ENCODE measurements at regions not wholly inside any gene's neighbourhood (a gene's known extent, or its start where the extent isn't known, plus 50 kb on each side); places are given as distances from the start of the nearest gene placed in this dataset.

GRCh38 chr9:73738741-73739530 is 587.3 kb downstream of the ANXA1 start:
- H3K27ac Mint-ChIP-seq = no peak overlapping the region
- H3K27me3 Mint-ChIP-seq (ENCODE audit: low read depth, poor library complexity) = peaks cover 4% of the 10 kb centered on the region
- H3K4me1 Mint-ChIP-seq = no peaks in the 10 kb centered on the region
- H3K36me3 Mint-ChIP-seq (ENCODE audit: low read depth) = no peaks in the 10 kb centered on the region
- no peak overlapping the region for H3K4me3 Mint-ChIP-seq
- no peak for DNase-seq
- no peak for TF ChIP-seq CTCF (IDR thresholded peaks at IDR 0.05)
- H3K9me3 Mint-ChIP-seq = no peaks in the 10 kb centered on the region

GRCh38 chr9:73741316-73741715 is 589.7 kb downstream of the ANXA1 start:
- Mint-ChIP-seq H3K27ac (no peak overlapping the region), H3K9me3 (peaks cover 2% of the 10 kb centered on the region), H3K36me3 (ENCODE audit: low read depth) (no peaks in the 10 kb centered on the region), H3K27me3 (ENCODE audit: low read depth, poor library complexity) (peaks cover 4% of the 10 kb centered on the region), H3K4me3 (no peak overlapping the region), H3K4me1 (no peaks in the 10 kb centered on the region)
- no peak for DNase-seq
- no peak for TF ChIP-seq CTCF (IDR thresholded peaks at IDR 0.05)

GRCh38 chr9:73742412-73742811 is 590.7 kb downstream of the ANXA1 start:
- no peak overlapping the region for H3K27ac Mint-ChIP-seq
- no peak for TF ChIP-seq CTCF (IDR thresholded peaks at IDR 0.05)
- no peak overlapping the region for H3K4me3 Mint-ChIP-seq
- H3K36me3 Mint-ChIP-seq (ENCODE audit: low read depth) = no peaks in the 10 kb centered on the region
- DNase-seq = no peak
- peaks cover 5% of the 10 kb centered on the region for H3K9me3 Mint-ChIP-seq
- H3K27me3 Mint-ChIP-seq (ENCODE audit: low read depth, poor library complexity) = peaks cover 5% of the 10 kb centered on the region
- no peaks in the 10 kb centered on the region for H3K4me1 Mint-ChIP-seq

- no peak for TF ChIP-seq CTCF (IDR thresholded peaks at IDR 0.05)
- Mint-ChIP-seq H3K4me3 (no peak overlapping the region), H3K36me3 (ENCODE audit: low read depth) (no peaks in the 10 kb centered on the region), H3K9me3 (peaks cover 5% of the 10 kb centered on the region), H3K4me1 (no peaks in the 10 kb centered on the region), H3K27me3 (ENCODE audit: low read depth, poor library complexity) (peaks cover 4% of the 10 kb centered on the region), H3K27ac (no peak overlapping the region)
- no peak for DNase-seq
These were observed 592.2 kb downstream of the ANXA1 start for GRCh38 chr9:73743826-73744225.

GRCh38 chr9:73745598-73745997 is 593.9 kb downstream of the ANXA1 start:
- H3K27me3 Mint-ChIP-seq (ENCODE audit: low read depth, poor library complexity) = peaks cover 4% of the 10 kb centered on the region
- H3K4me1 Mint-ChIP-seq = no peaks in the 10 kb centered on the region
- TF ChIP-seq CTCF (IDR thresholded peaks at IDR 0.05) = no peak

GRCh38 chr9:73753171-73753570 is 601.5 kb downstream of the ANXA1 start:
- Mint-ChIP-seq H3K36me3 (ENCODE audit: low read depth) (no peaks in the 10 kb centered on the region), H3K4me3 (no peak overlapping the region), H3K4me1 (no peaks in the 10 kb centered on the region), H3K9me3 (no peaks in the 10 kb centered on the region), H3K27me3 (ENCODE audit: low read depth, poor library complexity) (peaks cover 3% of the 10 kb centered on the region), H3K27ac (no peak overlapping the region)
- no peak for TF ChIP-seq CTCF (IDR thresholded peaks at IDR 0.05)
- DNase-seq = no peak

More at GRCh38 chr9:73745598-73745997, 593.9 kb downstream of the ANXA1 start:
- no peak for DNase-seq
- Mint-ChIP-seq H3K9me3 (peaks cover 5% of the 10 kb centered on the region), H3K36me3 (ENCODE audit: low read depth) (no peaks in the 10 kb centered on the region), H3K27ac (no peak overlapping the region), H3K4me3 (no peak overlapping the region)
